Esophagus muscularis mucosa (tissue), 3 donors: ENCODE measurements at regions not wholly inside any gene's neighbourhood (a gene's known extent, or its start where the extent isn't known, plus 50 kb on each side); places are given as distances from the start of the nearest gene placed in this dataset.

Experiments used
- CTCF ChIP-seq, 3 experiments: fragments of 200-600 bp in 2 of 3; fragments of 450-650 bp in 1 of 3; sonication (generic) in 2 of 3; IDR thresholded peaks; one replicate each; pipeline ENCODE4 v1.5.1; 2017 to 2019; ENCODE audit warnings: antibody characterized with exemption in 3 of 3, mild to moderate bottlenecking in 2 of 3, moderate library complexity in 1 of 3
- POLR2A ChIP-seq: fragments of 450-650 bp; IDR thresholded peaks from one replicate; pipeline ENCODE4 v1.6.1; 2017; ENCODE audit warnings: antibody characterized with exemption, moderate library complexity, mild to moderate bottlenecking, low read depth
- POLR2AphosphoS5 ChIP-seq, 2 donors: sonication (generic); formaldehyde crosslinking; IDR thresholded peaks; one replicate each; pipeline ENCODE4 v1.6.1; 2017; ENCODE audit warnings: antibody characterized with exemption in 2 of 2

- TF ChIP-seq CTCF (IDR thresholded peaks at IDR 0.05) (no peak), POLR2AphosphoS5 (IDR thresholded peaks at IDR 0.05) (no peak), POLR2A (no peak)
These were observed 432.7 kb downstream of the SLITRK5 start for GRCh38 chr13:88103824-88104223.
